Thyroid gland (tissue), 4 donors: ENCODE measurements at regions not wholly inside any gene's neighbourhood (a gene's known extent, or its start where the extent isn't known, plus 50 kb on each side); places are given as distances from the start of the nearest gene placed in this dataset.

ENCODE experiments used
- CTCF ChIP-seq, 6 experiments: fragments of 200-600 bp in 3 of 6; fragments of 450-650 bp in 3 of 6; sonication (generic) in 3 of 6; IDR thresholded peaks; one replicate each; pipeline ENCODE4 v1.5.1; 2016 to 2019; ENCODE audit warnings: antibody characterized with exemption in 6 of 6, mild to moderate bottlenecking in 2 of 6, inconsistent platforms in 1 of 6, moderate library complexity in 1 of 6
- POLR2A ChIP-seq, 2 donors: fragments of 450-650 bp; IDR thresholded peaks; one replicate each; pipeline ENCODE4 v1.6.1; 2017; ENCODE audit warnings: antibody characterized with exemption in 2 of 2, mild to moderate bottlenecking in 2 of 2, moderate library complexity in 1 of 2

GRCh38 chr10:109556399-109556798 lies 366.9 kb downstream of the XPNPEP1 start:
- TF ChIP-seq POLR2A (IDR thresholded peaks at IDR 0.05) (no peak), CTCF (IDR thresholded peaks at IDR 0.05) (no peak)
